Uterus (tissue), 3 donors: ENCODE measurements at regions not wholly inside any gene's neighbourhood (a gene's known extent, or its start where the extent isn't known, plus 50 kb on each side); places are given as distances from the start of the nearest gene placed in this dataset.
"Not testable (repeated sequence)": the region's sequence is repeated elsewhere in the genome, so short reads cannot be mapped to it uniquely, and the experiment has no call there.

Source experiments
- DNase-seq, 2 donors: peaks; one replicate each; pipeline ENCODE4 v3.0.0-alpha.2; 2019 to 2020
- H3K27ac ChIP-seq, 2 donors: fragments of 200-600 bp; sonication (generic); 1 replicate in 1 of 2; 2 replicates in 1 of 2; pipeline ENCODE4 v1.5.1; 2016 to 2018
- H3K27me3 ChIP-seq, 2 donors: fragments of 200-600 bp; sonication (generic); one replicate each; pipeline ENCODE4 v1.5.1; 2018 to 2019; ENCODE audit warnings: control low read depth in 1 of 2
- H3K36me3 ChIP-seq, 2 donors: fragments of 200-600 bp; sonication (generic); one replicate each; pipeline ENCODE4 v1.5.1; 2019; ENCODE audit warnings: control low read depth in 1 of 2
- H3K4me1 ChIP-seq, 2 donors: fragments of 200-600 bp; sonication (generic); one replicate each; pipeline ENCODE4 v1.5.1; 2018 to 2019; ENCODE audit warnings: control low read depth in 1 of 2
- H3K4me3 ChIP-seq, 2 donors: fragments of 200-600 bp; sonication (generic); 1 replicate in 1 of 2; 2 replicates in 1 of 2; pipeline ENCODE4 v1.5.1; 2018 to 2019; ENCODE audit warnings: mild to moderate bottlenecking in 1 of 2
- H3K9me3 ChIP-seq, 2 donors: fragments of 200-600 bp; sonication (generic); one replicate each; pipeline ENCODE4 v1.5.1; 2019; ENCODE audit warnings: control low read depth in 1 of 2
- POLR2A ChIP-seq, 2 donors: fragments of 450-650 bp; IDR thresholded peaks; one replicate each; pipeline ENCODE4 v1.6.1; 2016; ENCODE audit warnings: antibody characterized with exemption in 2 of 2, mild to moderate bottlenecking in 1 of 2, moderate library complexity in 1 of 2
- intact Hi-C: fragments of 100-400 bp; cut with DNase I; formaldehyde crosslinking; loops from one replicate; pipeline ENCODE4 v1.15.1; 2023; ENCODE audit warnings: low total_unique reads
- TF ChIP-seq, protein P1 (sequence below), 4 experiments: fragments of 200-600 bp in 2 of 4; fragments of 450-650 bp in 2 of 4; sonication (generic) in 2 of 4; IDR thresholded peaks; one replicate each; pipeline ENCODE4 v1.5.1; 2016 to 2019; ENCODE audit warnings: antibody characterized with exemption in 4 of 4, mild to moderate bottlenecking in 2 of 4, moderate library complexity in 1 of 4
- donor health status: DM: yes; HTN: yes; CAD: no.

DNA sequence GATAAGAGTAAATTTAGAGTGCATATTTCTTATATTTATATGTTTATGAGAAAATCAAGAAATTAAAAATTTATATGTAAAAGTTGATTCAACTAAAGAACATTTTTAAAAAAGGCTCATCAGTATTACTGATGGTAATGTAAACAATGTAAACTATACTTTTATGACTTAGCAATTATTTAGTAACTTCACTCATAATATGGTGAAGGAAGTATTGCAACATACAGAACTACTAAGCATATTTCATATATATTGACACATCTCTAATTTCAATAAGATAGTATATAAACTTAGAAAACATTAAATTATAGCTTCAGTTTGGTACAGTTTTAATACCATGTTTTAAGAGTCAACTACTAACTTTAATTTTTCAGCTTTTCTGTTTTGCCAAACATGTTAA lies 512.8 kb upstream of the PCDH7 start:
- H3K9me3 ChIP-seq: no peaks in the 10 kb centered on the region
- H3K27ac ChIP-seq: no peak overlapping the region
- H3K4me1 ChIP-seq: no peaks in the 10 kb centered on the region
- intact Hi-C loops: no loop called here
- no peak for TF ChIP-seq POLR2A (IDR thresholded peaks at IDR 0.05)
- TF ChIP-seq, protein P1, sequence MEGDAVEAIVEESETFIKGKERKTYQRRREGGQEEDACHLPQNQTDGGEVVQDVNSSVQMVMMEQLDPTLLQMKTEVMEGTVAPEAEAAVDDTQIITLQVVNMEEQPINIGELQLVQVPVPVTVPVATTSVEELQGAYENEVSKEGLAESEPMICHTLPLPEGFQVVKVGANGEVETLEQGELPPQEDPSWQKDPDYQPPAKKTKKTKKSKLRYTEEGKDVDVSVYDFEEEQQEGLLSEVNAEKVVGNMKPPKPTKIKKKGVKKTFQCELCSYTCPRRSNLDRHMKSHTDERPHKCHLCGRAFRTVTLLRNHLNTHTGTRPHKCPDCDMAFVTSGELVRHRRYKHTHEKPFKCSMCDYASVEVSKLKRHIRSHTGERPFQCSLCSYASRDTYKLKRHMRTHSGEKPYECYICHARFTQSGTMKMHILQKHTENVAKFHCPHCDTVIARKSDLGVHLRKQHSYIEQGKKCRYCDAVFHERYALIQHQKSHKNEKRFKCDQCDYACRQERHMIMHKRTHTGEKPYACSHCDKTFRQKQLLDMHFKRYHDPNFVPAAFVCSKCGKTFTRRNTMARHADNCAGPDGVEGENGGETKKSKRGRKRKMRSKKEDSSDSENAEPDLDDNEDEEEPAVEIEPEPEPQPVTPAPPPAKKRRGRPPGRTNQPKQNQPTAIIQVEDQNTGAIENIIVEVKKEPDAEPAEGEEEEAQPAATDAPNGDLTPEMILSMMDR (IDR thresholded peaks at IDR 0.05): no peak
- DNase-seq: no peak
- no peaks in the 10 kb centered on the region for H3K36me3 ChIP-seq
- H3K4me3 ChIP-seq: no peak overlapping the region
- H3K27me3 ChIP-seq: no peaks in the 10 kb centered on the region

DNA sequence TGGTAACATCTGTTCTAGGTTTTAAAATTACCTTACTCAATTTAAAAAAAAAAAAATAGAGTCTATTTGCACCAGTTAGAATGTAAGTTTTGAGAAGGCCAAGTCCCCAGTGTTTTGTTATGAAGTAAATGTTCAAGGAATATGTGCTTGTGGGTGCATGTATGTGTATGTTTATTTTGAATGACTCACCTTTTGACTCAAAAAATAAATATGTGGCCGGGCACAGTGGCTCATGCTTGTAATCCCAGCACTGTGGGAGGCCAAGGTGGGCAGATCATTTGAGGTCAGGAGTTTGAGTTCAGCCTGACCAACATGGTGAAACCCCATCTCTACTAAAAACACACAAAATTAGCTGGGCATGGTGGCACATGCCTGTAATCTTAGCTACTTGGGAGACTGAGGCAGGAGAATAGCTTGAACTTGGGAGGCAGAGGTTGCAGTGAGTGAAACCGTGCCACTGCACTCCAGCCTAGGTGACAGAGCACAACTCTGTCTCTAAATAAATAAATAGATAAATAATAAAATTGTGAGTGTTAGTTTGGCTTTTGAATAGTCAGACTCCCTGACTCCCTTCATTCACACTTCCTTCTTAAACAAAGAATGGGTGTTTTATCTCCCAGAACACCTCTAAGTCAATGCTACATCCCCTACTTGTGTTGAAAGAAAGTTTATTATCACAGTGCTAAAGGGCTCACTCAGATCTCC lies 511.3 kb upstream of the PCDH7 start:
- TF ChIP-seq POLR2A (IDR thresholded peaks at IDR 0.05): no peak
- TF ChIP-seq, protein P1 (IDR thresholded peaks at IDR 0.05): no peak

DNA sequence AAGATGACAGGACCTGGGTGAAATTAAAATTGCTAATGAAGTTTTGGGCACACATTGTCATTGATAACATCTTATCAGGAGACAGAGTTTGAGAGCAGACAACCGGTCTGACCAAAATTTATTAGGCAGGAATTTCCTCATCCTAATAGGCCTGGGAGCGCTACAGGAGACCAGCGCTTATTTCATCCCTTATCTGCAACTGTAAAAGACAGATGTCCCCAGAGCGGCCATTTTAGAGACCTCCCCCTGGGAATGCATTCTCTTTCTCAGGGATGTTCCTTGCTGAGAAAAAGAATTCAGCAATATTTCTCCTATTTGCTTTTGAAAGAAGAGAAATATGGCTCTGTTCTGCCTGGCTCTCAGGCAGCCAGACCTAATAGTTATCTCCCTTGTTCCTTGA lies 504.2 kb upstream of the PCDH7 start:
- H3K4me1 ChIP-seq, intact Hi-C loops: not testable (repeated sequence)

More for the DNA sequence above, 511.3 kb upstream of the PCDH7 start:
- DNase-seq: no peak
- Histone ChIP-seq H3K4me1 (no peaks in the 10 kb centered on the region), H3K36me3 (no peaks in the 10 kb centered on the region), H3K9me3 (no peaks in the 10 kb centered on the region), H3K4me3 (no peak overlapping the region), H3K27me3 (no peaks in the 10 kb centered on the region), H3K27ac (no peak overlapping the region)
- intact Hi-C loops: no loop called here

DNA sequence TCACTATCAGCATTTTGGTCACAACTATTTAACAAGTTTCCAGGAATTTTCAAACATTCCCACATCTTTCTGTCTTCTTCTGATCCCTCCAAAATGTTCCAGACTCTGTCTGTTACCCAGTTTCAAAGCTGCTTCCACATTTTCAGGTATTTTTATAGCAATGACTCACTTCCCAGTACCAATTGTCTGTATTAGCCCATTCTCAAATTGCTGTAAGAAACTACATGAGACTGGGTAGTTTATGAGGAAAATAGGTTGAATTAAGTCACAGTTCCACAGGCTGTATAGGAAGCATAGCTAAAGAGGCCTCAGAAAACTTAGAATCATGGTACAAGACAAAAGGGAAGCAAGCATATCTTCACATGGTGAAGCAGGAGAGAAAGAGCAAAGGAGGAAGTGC lies 475.0 kb upstream of the PCDH7 start:
- no peak for DNase-seq
- Histone ChIP-seq H3K27ac (no peak overlapping the region), H3K4me3 (no peak overlapping the region), H3K9me3 (peaks cover 0 to 3% of the 10 kb centered on the region in 2 donors), H3K4me1 (no peaks in the 10 kb centered on the region), H3K36me3 (no peaks in the 10 kb centered on the region), H3K27me3 (no peaks in the 10 kb centered on the region)
- intact Hi-C loops: no loop called here
- TF ChIP-seq, protein P1 (IDR thresholded peaks at IDR 0.05): no peak
- no peak for TF ChIP-seq POLR2A (IDR thresholded peaks at IDR 0.05)

More for the DNA sequence above, 504.2 kb upstream of the PCDH7 start:
- H3K27me3 ChIP-seq, H3K36me3 ChIP-seq, H3K27ac ChIP-seq, H3K4me3 ChIP-seq, H3K9me3 ChIP-seq, DNase-seq: not testable (repeated sequence)

DNA sequence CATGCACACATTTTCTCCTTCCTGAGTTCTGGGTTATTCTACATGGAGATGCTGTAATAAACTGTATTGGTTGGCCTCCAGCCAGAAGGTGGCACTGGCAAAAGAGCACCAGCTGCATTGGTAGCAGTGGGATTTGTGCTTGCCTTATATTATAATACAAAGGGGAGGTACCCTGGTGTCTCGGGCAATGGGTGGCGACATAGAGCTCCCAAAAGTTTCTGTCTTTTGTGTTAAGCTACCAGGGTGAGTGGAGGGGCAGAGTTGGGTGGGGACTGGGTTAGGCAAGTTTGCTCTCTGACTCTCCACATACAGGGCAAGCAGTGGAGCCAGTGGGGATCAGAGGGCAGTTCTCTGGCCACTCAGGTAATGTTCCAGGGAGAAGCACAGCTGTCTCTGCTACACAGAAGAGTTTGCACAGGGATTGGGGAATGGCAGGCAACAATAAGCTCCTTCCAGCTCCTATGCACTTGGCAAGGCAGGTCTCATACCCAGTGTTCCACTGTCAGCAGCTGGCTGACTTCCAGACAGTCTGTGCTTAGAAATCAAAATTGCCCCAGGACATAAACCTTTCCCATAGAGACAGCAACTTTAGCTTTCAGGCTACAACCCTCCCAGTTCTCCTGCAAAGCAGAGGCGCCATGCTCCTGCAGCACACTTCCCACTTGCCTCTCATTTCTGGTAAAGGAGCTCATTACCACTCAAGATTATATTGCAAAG lies 463.9 kb upstream of the PCDH7 start:
- Histone ChIP-seq H3K4me3 (no peak overlapping the region), H3K27me3 (no peaks in the 10 kb centered on the region), H3K4me1 (no peaks in the 10 kb centered on the region), H3K36me3 (no peaks in the 10 kb centered on the region), H3K27ac (no peak overlapping the region), H3K9me3 (no peaks in the 10 kb centered on the region)
- no peak for DNase-seq
- TF ChIP-seq POLR2A (IDR thresholded peaks at IDR 0.05): no peak
- TF ChIP-seq, protein P1 (IDR thresholded peaks at IDR 0.05): no peak
- intact Hi-C loops: no loop called here
